GM19372 (cell line): ENCODE measurements at regions not wholly inside any gene's neighbourhood (a gene's known extent, or its start where the extent isn't known, plus 50 kb on each side); places are given as distances from the start of the nearest gene placed in this dataset.

Experiments
- ATAC-seq: cut with Tn5 transposase; IDR thresholded peaks from one replicate; pipeline ENCODE4 v1.9.1; 2021; ENCODE audit warnings: mild to moderate bottlenecking, low read depth, moderate library complexity; ENCODE audit not compliant: unreplicated experiment

DNA sequence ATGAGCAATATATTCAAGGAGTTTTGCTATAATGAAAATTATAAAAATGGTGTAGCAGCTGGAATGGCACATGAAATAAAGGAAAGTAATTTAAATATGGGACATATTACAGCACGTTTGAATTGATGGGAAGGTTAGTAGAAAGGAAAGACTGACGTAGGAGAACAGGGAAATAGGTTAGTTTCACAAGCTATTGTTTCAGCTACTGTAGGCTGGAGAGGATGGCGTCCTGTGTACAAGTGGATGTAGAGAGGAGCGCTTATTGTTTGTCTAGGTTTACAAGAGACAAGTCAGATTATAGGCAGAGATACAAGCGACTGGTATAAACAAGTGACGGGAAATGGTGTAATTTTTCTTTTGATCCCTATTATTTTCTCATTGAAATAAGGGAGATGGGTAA lies 431.2 kb upstream of the PDE3A start:
- no peak for ATAC-seq

DNA sequence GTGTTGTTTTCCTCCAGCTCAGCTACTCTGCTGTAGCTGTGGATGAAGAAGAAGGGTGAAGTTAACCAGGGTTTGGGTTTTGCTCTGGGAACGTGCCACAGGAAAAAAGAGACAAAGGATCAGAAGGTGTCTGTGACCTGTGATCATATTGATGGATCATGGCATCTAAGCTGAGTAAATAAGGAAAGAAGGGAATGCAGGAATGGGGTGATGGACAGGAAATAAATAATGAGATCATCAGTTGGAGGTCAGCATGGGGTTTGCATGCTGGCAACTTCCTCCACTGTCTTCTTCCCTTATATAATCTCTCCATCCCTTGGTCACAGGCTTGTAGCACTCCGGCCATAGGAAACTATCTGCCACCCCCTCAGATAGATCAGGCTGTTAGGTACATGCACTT lies 430.3 kb upstream of the PDE3A start:
- no peak for ATAC-seq

DNA sequence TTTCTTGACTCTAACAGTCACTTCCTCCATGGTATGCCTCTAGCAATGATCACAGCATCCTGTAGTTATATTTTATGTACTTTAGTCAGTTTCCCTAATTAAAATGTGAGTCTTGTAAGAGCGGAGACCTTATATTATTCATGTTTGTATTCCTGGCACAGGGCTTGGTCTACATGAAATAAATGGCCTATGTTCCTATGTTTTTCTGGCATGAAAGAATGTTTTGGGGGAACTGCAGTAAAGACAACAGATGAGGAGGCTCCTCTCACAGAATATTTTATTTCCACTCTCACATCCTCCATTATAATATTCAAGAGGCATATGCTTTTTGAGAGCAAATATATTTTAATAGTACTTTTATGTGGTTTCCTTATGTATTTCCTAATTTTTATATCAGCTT lies 429.8 kb upstream of the PDE3A start:
- ATAC-seq = no peak

DNA sequence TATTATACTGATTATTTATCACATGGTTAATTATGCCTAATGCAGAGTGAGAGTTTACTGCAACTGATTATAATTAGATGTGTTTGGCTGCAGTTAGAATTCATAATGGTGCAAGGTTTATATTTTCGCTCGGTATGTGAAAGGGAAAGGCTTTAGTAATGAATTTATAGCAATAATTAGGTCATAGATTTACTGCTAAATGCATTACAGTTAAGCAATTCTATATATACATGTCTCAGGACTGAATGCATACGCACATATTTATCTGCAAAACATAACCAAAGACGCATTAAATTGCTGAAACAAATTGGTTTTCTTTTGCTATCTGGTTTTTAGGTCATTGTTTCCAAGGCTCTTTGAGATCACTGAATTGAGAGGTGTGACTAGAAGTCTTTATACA lies 428.1 kb upstream of the PDE3A start:
- ATAC-seq = no peak

DNA sequence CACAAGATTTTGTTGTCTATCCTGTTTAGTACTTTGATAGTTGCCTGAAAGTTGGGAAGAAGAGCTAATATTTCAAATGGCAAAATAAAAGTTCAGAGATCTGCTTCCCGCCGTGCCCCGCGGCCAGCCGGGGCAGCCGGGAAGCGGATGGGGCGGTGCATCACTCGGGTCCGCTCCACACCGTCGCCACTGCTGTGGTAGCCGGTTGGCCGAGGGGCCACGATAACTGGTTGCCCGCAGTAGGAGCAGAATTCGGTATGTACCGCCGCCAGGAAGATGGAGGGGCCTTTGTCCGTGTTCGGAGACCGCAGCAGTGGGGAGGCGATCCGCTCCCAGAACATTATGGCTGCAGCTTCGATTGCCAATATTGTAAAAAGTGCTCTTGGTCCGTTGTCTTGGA lies 427.2 kb upstream of the PDE3A start:
- ATAC-seq = no peak

DNA sequence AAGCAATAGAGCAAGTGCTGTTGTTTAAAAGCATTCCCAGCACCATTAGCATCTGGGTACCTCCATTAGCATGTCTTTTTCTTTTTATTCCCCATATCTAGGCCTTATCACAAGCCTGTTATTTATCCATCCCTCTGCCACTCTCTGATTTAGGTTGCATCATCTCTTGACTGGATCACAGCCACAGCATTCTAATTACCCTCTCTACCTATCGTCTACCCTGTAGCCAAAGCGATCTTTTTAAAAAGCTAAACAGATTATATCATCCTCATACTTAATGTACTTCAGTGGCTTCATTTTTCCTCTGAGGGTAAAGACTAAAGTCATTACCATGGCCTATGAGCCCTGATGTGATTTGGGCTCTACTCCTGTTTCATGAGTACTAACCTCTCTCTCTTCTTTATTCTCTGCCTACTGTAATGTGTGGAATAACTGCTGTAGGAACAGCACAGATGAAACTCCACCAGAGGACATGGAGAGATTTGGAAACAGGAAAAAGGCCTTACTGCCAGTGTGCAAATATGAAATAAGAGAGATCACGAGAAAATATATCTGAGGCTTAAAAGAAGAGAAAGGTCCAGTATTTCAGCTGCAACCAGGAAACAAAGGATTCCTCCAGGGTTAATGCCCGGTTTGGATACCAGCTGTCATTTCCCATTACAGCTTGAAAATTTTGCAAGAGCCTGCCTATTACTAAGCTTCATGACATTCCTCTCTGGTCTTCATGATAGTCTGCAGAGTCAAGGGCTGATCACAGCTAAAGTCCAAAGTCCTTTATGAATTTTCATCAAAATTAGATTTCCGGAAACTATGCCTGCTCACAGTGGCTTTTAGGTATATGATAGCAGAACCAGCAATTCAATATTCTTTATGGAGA lies 422.5 kb upstream of the PDE3A start:
- no peak for ATAC-seq

DNA sequence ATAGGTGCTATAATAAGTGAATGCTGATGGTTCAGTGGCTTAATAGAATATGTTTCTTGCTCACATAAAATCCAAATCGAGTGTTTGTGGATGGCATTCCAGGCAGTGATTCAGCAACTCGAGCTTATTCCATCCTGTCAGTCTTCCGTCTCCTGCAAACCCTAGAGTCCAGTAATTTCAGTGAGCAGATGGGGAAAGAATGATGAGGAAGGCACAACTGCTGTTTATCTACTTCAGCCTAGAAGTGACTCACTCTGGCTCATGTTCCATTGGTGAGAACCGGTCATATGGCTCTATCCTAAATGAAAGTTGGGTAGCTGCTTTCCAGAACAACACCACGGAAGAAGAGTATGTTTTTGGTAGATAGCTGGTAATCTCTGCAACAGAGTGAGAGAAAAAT lies 421.8 kb upstream of the PDE3A start:
- no peak for ATAC-seq

DNA sequence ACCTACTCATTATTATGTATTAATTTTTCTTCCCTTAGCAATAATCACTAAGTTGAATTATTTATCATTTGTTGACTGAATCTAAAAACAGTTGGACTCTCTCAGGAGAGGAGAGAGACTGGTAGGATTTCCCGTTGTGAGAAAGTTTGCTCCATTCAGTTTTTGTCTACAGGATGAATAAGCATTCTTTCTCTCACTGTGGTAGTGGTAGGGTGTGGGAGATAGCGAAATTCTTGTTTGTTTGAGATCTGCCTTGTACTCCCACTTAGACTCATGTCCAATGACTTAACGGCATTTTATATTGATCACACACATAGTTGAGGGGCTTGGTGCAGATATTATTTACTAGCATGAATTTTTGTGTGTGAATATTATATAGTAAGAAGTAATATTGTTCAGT lies 421.0 kb upstream of the PDE3A start:
- ATAC-seq = no peak

DNA sequence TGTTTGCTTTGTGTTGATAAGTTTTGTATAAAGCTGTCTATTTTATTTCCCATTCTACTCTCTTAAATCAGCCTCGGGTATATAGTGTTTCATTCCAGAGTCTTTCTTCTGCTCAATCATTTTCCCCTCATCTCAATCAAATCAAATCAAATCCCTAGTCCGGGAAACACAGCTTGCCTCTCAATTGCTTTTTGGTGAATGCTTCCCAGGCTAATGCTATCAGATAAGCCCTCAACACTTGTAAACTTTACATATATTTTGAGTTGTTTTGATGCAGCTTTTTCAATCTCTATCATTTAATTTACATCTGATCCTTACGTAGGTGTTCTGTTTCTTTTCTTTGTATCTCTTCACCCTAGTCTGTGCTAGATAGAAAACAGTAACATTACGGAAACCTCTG lies 416.7 kb upstream of the PDE3A start:
- no peak for ATAC-seq

DNA sequence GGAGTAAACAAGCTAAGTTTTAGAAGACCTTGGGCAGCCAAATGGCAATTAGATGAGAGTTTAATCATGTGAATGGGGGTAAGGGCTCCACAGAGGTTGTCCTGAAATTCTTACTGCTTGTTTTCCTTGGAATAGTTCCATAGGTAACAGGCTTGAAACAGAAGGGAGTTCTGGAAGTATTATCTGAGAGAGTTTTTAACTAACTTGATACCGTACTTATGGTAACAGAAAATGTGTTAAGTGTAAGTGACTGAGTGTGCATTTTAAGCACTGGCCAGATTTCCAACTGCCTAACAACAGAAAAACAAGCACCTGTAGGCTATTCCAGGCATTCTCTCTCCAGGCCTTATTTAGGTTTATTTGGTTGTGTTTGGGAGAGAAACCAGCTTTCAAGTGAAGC lies 414.6 kb upstream of the PDE3A start:
- no peak for ATAC-seq

DNA sequence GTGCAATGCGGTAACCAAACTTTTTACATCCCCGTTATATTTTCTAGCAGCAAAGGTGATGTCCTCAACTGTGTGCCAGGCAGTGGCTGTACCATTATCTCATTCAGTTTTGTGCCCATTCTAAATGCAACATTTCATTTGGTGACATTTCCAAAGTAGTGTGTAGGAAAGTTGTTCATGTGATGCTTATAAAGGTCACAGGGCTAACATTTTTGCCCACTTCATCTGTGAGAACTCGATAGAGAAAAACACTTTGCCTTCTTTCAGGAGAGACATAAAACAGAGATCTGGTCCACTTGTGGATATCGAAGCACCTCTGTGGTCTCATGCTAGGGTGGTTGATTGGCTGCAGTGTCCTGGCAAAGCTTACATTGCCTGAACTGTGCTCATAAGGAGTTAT lies 414.2 kb upstream of the PDE3A start:
- no peak for ATAC-seq

DNA sequence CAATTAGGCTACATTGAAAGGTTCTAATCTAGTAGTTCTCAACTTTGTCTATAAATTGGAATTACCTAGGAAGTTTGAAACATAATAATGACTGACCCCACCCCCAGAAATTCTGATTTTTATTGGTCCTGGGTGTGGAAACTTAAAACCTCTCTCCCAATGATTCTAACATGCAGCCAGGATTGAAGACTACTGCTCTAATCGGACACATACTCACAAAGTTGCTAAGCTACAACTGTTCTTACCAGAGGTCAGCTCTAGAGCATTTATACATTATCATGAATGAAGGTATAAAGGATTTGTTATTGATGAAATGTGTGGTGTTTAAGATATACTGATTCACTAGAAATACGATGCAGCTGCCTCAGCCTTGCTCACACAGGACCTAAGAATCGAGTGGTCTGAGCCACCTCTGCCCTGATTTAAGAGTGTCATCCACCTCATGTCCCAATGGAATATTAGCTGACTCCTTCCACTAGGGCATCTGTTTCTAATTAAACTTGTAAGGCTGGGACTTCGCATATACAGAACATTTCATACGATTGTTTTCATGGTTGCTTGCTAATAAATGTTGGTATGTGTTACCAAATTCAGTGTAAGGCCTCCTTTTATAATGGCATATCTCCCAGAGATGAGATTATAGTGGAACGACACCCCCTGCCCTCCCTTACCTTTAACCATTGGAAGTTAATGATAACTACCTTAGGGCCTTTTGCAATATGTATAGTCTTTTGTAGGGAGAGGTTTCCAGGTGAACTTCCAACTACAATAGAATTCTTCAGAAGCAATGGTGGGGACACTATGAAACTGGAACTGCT lies 410.8 kb upstream of the PDE3A start:
- ATAC-seq = no peak

DNA sequence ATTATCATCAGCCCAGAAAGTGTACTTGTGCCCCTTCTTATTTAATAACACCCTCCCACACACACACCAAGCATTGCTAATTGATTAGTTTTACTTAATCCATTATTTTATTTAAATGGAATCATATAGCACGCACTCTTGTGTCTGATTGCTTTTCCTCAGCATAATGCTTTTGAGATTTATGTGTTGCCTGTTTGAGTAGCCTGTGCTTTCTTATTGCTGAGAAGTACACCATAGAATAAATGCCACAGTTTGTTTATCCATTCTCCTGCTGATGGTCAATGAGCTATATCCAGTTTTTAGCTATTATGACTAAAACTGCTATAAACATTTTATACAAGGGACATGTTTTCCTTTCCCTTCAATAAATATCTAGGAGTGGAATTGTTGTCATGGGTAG lies 409.9 kb upstream of the PDE3A start:
- no peak for ATAC-seq

DNA sequence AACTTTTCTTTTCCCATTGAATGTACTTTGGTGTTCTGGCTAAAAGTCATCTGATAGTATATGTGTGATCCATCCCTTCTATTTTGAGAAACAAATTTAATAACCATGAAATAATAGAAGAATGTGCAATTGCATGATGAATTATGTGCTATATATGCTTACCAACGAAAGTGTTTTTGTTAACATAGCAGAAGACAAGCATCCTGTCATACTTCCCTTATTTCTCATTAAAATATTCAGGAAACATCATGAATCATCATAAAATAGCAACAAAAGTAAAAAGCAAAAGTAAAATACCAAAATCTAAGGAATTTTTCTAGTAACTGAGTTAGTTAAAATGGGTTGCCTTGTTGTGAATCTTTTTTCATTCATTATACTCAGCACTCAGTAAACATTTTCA lies 409.0 kb upstream of the PDE3A start:
- no peak for ATAC-seq

DNA sequence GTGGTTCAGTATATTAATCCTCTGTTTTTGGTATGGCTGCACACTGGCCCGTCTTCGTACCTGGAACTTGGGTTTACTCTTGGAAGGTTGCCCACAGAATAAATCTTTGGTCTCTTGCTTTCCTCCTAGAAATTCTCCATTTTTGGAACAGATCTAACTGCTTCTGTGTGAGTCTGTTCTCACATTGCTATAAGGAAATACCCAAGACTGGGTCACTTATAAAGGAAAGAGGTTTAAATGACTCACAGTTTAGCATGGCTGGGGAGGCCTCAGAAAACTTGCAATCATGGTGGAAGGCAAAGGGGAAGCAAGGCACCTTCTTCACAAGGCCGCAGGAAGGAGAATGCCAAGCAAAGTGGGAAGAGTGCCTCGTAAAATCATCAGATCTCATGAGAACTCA lies 407.8 kb upstream of the PDE3A start:
- ATAC-seq = no peak

DNA sequence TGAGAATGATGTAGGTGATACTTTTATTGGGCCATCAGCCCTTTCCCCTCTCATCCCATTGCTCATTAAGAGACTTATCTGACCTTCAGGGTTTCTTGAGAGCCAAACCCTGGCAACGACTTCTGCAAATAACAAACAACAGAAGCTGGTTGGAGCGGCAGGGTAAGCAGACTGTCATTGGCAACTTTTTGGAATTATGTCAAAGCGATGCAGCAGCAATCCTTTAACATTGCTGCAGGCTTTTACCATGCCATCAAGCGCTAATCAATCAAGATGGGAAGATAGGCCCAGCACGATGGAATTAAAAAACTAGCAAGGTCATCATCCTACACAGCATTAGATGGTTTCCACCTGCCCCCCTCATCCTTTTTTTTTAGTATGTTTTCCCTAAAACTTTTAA lies 406.1 kb upstream of the PDE3A start:
- ATAC-seq = no peak

DNA sequence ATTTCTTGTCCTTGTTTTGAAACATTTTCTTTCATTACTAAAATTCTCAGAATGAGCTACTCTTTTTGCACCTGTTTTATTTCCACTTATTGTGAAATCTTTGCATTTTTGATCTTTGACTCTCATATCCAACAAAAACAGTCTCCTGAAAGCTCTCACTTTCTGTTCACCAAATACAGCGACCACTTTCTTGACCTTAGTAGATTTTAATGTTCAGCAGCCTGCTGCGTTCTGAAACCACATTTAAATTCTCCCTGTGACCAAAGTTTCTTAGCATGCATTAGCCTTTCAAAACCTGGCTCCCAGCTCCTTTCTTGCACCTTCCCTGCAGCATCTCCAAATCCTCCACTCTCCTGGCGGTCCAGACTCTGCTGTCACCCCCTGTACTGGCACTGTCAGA lies 404.4 kb upstream of the PDE3A start:
- no peak for ATAC-seq

DNA sequence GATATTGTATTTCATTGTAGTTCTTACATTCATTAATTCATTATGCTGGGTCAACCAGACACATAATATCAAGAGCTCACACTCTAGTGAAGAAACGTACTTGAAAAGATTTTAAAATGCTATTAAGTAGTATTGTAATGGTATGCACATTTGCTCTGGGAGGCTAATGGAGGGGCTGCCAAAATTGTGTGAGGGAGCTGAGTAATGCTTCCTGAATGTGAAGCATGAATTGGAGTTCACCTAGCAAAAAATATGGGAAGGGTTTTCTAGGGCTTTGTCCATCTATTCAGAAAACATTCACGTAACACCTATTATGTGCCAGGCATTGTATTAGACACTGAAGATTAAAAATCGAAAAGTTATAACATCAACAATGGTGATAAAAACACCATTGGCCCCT lies 403.8 kb upstream of the PDE3A start:
- ATAC-seq = no peak

DNA sequence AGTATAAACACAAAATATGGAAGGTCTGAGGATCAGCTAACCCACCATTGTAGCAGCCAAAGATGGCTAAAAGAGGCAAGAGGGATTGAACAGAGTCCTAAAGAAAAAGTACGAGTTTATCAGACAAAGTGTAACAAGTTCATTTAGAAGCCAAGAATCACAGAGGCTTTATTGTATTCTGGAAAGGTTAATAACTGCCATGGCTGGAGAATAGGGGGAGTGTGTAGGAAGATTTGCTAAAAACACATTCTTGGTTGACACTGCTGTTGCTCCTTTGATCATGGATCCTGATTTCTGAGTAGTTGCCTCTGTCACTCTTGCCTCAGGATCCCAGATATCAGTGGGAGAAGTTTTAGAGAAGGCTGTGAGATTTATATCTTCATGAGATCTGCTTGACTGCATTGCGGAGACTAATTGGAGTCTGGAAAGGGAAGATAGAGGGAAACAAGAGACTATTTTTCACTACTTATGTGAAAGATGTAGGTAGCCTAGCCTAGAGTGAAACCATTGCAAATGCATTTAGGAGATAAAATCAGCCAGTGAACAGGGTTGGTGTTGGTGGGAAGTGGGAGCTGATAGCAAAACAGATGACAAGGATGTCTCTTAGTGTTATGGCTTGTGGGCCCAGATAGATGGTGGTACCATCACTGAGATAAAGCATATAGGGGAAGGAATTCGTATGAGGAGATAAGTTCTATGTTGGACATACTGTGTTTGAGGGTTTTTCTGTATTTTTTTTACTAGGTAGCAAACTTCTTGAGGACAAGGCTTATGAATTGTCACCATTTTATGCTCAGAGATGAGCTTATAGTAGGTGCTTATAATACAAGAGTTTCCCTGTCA lies 402.9 kb upstream of the PDE3A start:
- no peak for ATAC-seq

DNA sequence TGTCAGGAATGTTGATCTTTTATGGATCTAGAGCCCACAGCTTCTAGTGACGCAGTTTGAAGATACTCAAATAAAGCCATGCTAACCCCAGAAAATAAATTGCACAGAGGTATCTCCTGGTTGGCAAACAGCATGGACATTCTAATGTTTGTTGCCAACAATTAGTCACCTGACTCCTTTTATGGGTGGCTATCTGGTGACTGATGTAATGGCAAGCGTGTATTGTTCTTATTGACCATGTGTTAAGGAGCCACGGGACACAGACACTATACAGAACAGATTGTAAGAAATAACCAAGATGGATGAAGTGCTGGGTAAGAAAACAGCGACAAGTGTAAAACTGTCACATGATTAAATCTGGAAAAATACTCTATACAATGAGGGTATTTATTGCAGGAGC lies 401.3 kb upstream of the PDE3A start:
- ATAC-seq = no peak

DNA sequence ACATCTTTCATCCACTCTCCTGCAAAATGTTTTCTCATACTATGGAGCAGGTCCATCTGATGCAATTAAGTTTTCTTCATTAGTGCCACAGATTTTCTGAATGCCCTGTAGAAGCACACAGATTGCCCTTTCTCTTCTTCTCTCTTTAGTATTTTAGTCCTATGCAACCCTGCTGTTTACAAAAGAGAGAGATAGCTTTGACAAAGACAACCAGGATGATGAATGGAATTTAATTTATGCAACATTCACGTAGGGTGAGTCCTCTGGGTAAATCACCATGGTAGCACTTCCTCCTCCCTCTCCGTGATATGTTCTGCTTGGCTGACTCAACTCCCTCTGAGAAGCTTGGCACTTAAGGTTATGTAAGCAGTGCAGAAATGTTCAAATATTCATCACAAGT lies 400.9 kb upstream of the PDE3A start:
- ATAC-seq = no peak
